GM19397 (cell line): ENCODE measurements at regions not wholly inside any gene's neighbourhood (a gene's known extent, or its start where the extent isn't known, plus 50 kb on each side); places are given as distances from the start of the nearest gene placed in this dataset.
"Not testable (repeated sequence)": the region's sequence is repeated elsewhere in the genome, so short reads cannot be mapped to it uniquely, and the experiment has no call there.

ENCODE experiments used
- ATAC-seq: cut with Tn5 transposase; IDR thresholded peaks from one replicate; pipeline ENCODE4 v1.9.1; 2021; ENCODE audit warnings: mild to moderate bottlenecking, moderate library complexity; ENCODE audit not compliant: unreplicated experiment

- no peak for ATAC-seq
Measured at GRCh38 chr1:222865718-222866117, 50.9 kb downstream of the DISP1 start.

GRCh38 chr1:222867316-222867715 is 52.5 kb downstream of the DISP1 start:
- no peak for ATAC-seq

DNA sequence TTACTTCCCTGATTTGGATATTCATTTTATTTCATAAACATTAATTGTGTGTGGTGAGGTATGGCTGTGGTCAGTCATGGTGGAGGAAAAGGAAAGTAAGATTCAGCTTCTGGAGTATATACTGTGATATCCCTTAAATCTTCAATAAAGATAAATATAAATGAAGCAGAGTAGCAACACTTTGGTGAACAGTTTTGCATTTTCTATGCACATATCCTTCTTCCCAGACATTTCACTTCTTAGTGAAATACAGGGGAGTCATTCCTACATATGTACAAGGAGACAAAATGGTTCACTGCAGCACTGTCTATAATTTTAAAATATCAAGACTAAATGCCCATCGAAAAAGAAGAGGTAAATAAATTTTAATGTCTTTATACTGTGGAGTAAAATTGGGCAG is 61.3 kb downstream of the DISP1 start:
- no peak for ATAC-seq

DNA sequence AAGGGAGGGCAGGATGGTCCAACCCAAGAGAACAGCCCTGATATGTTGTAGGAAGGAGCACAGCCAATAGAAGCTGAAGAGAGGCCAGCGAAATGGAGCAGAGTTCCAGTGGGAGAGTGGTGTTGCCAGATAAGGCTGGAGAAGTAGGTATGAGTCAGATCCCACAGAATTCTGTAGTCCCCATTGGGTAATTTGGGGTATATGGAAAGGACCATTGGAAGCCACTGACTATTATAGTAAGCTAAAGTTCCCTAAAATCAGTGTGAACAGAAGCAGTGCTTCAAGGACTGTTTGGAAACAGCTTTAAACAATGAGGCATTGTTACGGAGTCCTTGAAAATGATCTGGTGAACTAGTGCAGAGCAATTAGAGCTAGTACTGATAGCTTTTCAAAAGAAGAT is 63.0 kb downstream of the DISP1 start:
- no peak for ATAC-seq

- no peak for ATAC-seq
Measured at GRCh38 chr1:222880587-222880986, 65.7 kb downstream of the DISP1 start.

GRCh38 chr1:222886194-222886854 is 71.5 kb downstream of the DISP1 start:
- ATAC-seq, result no peak

GRCh38 chr1:222886878-222887351 is 72.1 kb downstream of the DISP1 start:
- ATAC-seq, result no peak

- ATAC-seq, result no peak
Measured at GRCh38 chr1:222889440-222889839, 74.6 kb downstream of the DISP1 start.

DNA sequence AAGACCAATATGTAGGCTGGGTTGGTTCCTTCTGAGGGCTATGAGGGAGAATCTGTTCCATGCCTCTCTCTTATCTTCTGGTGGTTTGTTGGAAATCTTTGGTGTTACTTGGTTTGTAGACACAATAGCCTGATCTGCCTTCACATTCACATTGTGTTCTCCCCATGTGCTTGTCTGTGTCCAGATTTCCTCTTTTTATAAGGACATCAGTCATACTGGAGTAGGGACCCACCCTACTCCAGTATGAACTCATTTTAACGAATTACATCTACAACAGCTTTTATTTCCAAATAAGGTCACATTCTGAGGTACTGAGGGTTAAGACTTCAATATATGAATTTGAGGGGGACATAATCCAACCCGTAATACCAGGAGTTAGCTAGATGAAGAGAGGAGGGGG is 75.9 kb downstream of the DISP1 start:
- ATAC-seq, result no peak

DNA sequence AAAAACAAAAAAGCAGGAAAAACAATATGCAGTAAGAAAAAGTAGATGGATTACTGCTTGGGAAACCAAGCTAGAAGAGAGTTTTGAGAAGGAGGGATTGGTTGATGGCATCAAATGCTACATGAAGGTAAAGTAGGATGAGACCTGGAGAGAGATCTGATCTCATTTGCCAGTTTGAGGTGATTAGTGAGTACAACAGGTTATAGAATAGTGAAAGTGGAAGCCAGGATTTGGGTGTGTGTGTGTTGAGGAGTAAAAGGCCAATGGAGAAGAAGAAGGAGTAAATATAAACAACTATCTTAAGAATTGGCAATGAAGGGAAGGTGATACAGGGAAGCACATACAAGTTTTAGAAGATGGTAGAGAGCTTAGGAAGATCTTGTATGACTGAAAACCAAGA is 76.7 kb downstream of the DISP1 start:
- no peak for ATAC-seq

DNA sequence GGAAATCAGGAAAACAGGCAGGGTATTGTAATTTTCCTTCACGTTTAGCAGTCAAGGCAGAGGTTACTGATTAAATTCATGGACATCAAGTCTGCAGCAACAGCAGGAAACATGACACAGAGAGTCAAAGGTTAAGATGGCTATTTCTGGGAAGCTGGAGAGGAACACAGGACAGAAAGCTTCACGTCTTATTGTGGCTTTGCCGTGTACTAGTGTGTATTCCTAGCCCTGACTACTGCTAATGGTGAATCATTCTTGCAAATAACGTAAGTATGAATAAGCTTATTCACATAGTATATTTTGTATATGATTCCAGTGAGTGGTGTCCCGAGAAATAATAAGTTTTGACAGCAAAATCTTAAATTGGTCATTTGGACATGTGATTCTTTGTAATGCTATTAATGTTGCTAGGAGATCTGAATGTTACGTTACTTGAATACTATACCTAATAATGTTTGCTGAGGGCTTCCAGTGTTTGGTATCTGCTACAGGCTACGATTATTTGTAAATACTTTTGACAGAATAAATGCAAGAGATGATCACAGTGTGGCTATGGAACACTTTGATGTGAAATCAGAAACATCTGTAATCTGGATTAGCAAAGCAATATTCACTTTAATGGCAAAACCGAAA is 77.4 kb downstream of the DISP1 start:
- ATAC-seq, result no peak

- ATAC-seq, result no peak
Measured at GRCh38 chr1:222893255-222893654, 78.4 kb downstream of the DISP1 start.

- no peak for ATAC-seq
Measured at GRCh38 chr1:222894331-222894730, 79.5 kb downstream of the DISP1 start.

- ATAC-seq, result no peak
Measured at GRCh38 chr1:222896630-222897526, 82.0 kb downstream of the DISP1 start.

DNA sequence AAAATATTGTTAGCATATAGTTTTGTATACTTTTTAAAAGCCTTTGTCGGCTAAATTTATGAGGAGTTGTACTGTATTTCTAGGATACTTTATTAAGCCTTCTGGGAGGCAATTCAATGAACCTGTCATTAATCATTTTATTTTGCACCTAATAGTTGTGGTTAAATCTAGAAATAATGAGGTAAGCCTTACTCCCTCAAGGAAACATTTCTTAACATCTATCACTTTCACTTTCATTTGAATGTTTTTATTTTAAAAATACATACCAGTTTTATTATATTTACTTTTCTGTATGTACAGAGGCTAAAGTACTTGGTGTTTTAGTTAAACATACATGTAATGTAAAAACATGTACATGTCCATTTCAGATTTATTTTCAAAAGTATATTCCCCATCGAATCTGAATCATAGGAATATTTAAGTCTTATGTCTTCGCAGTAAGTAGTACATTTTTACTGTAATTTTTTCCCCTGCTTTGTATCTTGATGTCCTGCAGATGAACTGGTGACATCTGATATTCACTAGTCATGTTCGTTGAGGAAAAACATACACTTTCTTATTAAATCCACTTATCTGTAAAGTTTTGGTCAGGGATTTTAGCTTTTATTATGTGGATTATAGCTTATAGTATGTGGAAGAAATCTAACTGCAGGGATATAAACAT is 82.8 kb downstream of the DISP1 start:
- no peak for ATAC-seq

DNA sequence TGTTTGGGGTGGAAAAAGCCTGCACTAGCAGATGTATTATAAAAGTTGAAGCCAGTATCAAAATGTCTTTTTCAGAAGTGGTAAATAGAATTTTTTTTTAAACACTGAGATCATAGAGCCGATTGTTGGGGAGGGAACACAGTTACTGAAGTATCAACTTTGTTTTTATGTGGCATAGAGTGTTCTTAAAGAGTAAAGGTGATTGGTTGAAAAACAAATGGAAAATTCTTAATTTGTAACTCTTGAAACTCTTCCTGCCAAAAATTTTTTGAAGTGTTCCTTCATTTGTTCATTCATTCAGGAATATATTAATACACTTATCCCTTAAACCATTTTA is 83.3 kb downstream of the DISP1 start:
- no peak for ATAC-seq

DNA sequence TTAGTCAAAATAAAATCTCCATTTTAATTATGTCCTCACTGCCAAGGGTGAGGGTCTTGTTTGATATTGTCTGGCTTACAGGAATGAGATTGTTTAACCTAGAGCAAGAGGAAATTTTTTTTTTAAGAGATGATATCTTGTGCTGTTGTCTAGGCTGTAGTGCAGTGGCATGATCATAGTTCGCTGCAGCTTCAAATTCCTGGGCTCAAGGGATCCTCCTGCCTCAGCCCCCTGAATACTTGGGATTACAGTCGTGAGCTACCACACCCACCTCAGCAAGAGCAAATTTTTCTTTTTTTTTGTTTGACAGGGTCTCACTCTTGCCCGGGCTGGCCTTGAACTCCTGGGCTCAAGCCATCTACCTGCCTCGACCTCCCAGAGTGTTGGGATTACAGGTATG is 84.6 kb downstream of the DISP1 start:
- ATAC-seq, result no peak

DNA sequence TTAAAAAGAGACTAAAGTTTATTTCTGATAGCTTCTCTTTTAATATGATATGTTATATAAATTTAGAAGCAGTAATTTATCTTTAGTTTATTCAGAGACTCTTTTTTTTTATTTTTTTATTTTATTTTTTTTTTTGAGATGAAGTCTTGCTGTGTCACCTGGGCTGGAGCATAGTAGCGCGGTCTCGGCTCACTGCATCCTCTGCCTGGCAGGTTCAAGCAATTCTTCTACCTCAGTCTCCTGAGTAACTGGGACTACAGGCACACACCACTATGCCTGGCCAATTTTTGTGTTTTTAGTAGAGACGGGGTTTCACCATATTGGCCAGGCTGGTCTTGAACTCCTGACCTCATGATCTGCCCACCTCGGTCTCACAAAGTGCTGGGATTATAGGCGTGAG is 89.6 kb downstream of the DISP1 start:
- no peak for ATAC-seq

DNA sequence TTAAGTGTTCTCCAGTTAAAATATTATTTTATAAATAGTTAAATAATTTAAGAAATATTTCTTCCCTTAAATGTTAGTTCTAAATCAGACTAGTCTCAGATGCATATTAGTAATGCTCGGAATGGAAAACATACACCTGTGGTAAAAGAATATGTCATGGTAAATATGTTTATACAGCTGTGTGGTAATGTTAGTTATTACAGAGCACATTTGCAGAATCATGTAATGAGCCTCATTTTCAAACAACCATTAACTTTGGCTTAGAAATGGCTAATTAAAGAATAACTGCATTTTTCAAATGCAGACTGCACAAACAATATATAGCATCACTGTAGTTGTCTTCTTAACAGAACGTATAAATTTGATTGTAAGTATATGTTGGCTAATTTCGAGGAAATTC is 90.3 kb downstream of the DISP1 start:
- ATAC-seq, result no peak

- ATAC-seq, result not testable (repeated sequence)
Measured at GRCh38 chr1:222906271-222906739, 91.5 kb downstream of the DISP1 start.

DNA sequence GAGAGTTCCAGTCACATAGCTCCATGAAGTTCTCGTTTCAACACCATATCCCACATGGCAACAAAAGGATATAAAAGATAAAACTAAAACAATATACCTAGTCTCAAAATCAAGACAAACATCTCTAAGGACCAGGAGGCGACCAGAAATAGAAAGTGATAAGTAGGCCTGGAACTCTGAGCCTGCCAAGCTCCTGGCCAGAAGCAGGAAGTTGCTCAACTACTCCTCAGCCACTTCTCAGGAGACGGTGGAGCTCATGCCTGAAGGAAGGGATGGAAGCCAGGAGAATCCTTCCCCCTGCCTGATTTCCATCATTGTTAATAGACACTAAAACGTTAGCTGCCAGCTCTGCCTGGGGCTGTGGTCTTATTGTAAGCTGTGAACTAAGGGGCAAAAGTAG is 94.7 kb downstream of the DISP1 start:
- no peak for ATAC-seq
